Lung (tissue), 11 donors: ENCODE measurements at regions not wholly inside any gene's neighbourhood (a gene's known extent, or its start where the extent isn't known, plus 50 kb on each side); places are given as distances from the start of the nearest gene placed in this dataset.
A peak's percentile ranks its signal among the peaks of the same experiment; 100 is the strongest.

Experiments used
- ATAC-seq: fragments of 200-7000 bp; cut with Tn5 transposase; one replicate; pipeline ENCODE4 v1.9.1; 2020; ENCODE audit warnings: moderate number of reproducible peaks; ENCODE audit not compliant: insufficient read depth, low FRiP score
- DNase-seq, 3 donors: peaks; one replicate each; pipeline ENCODE4 v3.0.0-alpha.2; 2013 to 2017
- H3K27ac ChIP-seq, 2 donors: one replicate each; pipeline ENCODE4 v1.5.1; 2013; ENCODE audit warnings: mild to moderate bottlenecking in 2 of 2, moderate library complexity in 2 of 2, control low read depth in 1 of 2, inconsistent platforms in 1 of 2, low read depth in 1 of 2, low read length in 1 of 2
- H3K27me3 ChIP-seq, 3 donors: one replicate each; pipeline ENCODE4 v1.5.1; 2013; ENCODE audit warnings: low read length in 2 of 3; ENCODE audit not compliant: control insufficient read depth in 3 of 3, insufficient read depth in 3 of 3
- H3K36me3 ChIP-seq, 4 donors: one replicate each; pipeline ENCODE4 v1.5.1; 2013; ENCODE audit warnings: low read length in 4 of 4, mild to moderate bottlenecking in 1 of 4, moderate library complexity in 1 of 4; ENCODE audit not compliant: control insufficient read depth in 4 of 4, insufficient read depth in 4 of 4
- H3K4me1 ChIP-seq, 5 donors: one replicate each; pipeline ENCODE4 v1.5.1; 2013; ENCODE audit warnings: low read length in 5 of 5, mild to moderate bottlenecking in 2 of 5, moderate library complexity in 1 of 5; ENCODE audit not compliant: control insufficient read depth in 5 of 5, insufficient read depth in 5 of 5
- H3K4me3 ChIP-seq: one replicate; pipeline ENCODE4 v1.5.1; 2013; ENCODE audit warnings: mild to moderate bottlenecking, control low read depth, moderate library complexity
- H3K9ac ChIP-seq, 2 donors: one replicate each; pipeline ENCODE4 v1.5.1; 2013; ENCODE audit warnings: low read length in 2 of 2, control low read depth in 1 of 2; ENCODE audit not compliant: insufficient read depth in 1 of 2
- H3K9me3 ChIP-seq, 4 donors: one replicate each; pipeline ENCODE4 v1.5.1; 2013; ENCODE audit warnings: low read length in 3 of 4, mild to moderate bottlenecking in 1 of 4, moderate library complexity in 1 of 4; ENCODE audit not compliant: control insufficient read depth in 4 of 4, insufficient read depth in 3 of 4
- WGBS, 2 donors: extraction: QIAGEN DNeasy Blood & Tissue Kit; methylation state at CpG; one replicate each; pipeline ENCODE4 v1.1.7; 2013; 5-methylcytosine and 5-hydroxymethylcytosine counted together
- TF ChIP-seq, protein P1 (sequence below): IDR thresholded peaks from 2 replicates; pipeline ENCODE4 v1.5.1; 2012; ENCODE audit warnings: mild to moderate bottlenecking; ENCODE audit errors: control extremely low read depth, extremely low read depth
- donor health status: control.
- donor health status: control.
- donor health status: Bipolar disorder and iron deficiency.
- donor health status: healthy.
- donor health status: DM: yes; HTN: yes; CAD: no.

DNA sequence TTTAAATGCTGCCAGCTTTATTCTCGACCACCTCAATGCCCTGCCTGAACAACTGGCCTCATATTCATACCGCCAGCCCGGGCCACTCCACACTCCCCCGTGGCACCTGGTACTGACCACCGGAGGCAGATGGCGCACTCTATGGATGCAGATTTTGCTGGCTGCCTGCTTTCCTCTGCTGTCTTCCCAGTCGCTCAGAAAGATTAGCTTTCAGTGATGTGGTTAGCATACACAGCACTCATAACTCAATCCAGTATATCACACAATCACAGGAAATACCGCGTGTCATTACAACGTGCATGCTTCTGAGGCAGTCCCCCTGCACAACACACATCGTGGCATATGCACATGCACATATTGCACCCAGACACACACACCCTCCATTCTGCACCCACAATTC, 147.2 kb upstream of the BCOR start:
- H3K4me3 ChIP-seq, result no peak overlapping the region
- no peak overlapping the region for H3K9ac ChIP-seq
- DNase-seq (peak in 1 of 3 donors; percentile 76), ATAC-seq (no peak)
- TF ChIP-seq, protein P1, sequence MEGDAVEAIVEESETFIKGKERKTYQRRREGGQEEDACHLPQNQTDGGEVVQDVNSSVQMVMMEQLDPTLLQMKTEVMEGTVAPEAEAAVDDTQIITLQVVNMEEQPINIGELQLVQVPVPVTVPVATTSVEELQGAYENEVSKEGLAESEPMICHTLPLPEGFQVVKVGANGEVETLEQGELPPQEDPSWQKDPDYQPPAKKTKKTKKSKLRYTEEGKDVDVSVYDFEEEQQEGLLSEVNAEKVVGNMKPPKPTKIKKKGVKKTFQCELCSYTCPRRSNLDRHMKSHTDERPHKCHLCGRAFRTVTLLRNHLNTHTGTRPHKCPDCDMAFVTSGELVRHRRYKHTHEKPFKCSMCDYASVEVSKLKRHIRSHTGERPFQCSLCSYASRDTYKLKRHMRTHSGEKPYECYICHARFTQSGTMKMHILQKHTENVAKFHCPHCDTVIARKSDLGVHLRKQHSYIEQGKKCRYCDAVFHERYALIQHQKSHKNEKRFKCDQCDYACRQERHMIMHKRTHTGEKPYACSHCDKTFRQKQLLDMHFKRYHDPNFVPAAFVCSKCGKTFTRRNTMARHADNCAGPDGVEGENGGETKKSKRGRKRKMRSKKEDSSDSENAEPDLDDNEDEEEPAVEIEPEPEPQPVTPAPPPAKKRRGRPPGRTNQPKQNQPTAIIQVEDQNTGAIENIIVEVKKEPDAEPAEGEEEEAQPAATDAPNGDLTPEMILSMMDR, result no peak
- H3K27ac ChIP-seq, result no peak overlapping the region
- WGBS, 2 donors, result 13 to 35% methylated on average over 10 to 11 of the region's 11 CpGs
- H3K9me3 ChIP-seq, result peaks cover 0 to 4% (median 0%) of the 10 kb centered on the region in 4 donors
- no peaks in the 10 kb centered on the region for H3K36me3 ChIP-seq
- H3K4me1 ChIP-seq, result peaks cover 0 to 30% (median 0%) of the 10 kb centered on the region in 5 donors
- H3K27me3 ChIP-seq, result peaks cover 0 to 3% (median 0%) of the 10 kb centered on the region in 3 donors

DNA sequence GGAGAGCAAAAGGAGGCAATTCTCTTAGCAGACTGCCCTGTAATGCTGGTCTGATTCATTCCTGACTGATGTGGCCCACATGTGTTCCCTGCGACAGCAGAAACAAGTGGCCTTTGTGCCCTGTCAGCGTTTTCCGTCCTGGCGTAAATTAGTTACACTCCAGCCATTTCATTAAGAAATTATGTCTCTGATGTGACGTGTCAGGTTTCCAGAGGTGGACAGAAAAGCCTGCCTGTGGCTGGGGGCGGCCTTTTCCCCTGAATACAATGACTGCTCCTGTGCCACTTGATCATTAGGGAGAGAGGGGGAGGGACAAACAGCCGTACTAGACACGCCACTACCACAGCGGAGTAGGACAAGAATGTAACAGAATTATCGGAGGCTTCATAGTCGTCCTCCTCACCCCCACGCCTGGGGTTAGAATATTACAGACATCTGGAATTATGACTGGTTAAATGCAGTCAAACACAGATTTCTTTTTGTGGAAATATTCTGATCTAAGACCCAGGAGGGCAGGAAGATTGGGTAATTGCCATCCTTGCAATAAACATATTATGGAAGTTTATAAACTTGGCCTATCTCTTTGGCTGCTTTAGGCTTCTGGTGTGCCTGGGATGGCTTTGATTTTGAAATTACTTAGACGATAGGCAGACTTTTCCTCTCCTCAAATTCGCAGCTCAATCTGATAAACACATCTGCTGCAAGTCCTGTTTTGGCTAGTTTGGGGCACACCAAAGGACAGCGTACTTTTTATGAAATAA, 146.2 kb upstream of the BCOR start:
- peak; percentile 44 to 83 (median 79) for DNase-seq
- 75 to 82% methylated on average over 15 of the region's 15 CpGs for WGBS, 2 donors
- peak overlapping the region in 1 of 2 donors; percentile 10 for H3K27ac ChIP-seq
- H3K36me3 ChIP-seq, result no peaks in the 10 kb centered on the region
- H3K27me3 ChIP-seq, result peaks cover 0 to 3% (median 0%) of the 10 kb centered on the region in 3 donors
- TF ChIP-seq, protein P1, result no peak
- no peak overlapping the region for H3K9ac ChIP-seq
- H3K4me3 ChIP-seq, result no peak overlapping the region
- peaks cover 0 to 30% (median 0%) of the 10 kb centered on the region in 5 donors for H3K4me1 ChIP-seq
- peaks cover 0 to 9% (median 0%) of the 10 kb centered on the region in 4 donors for H3K9me3 ChIP-seq
- no peak for ATAC-seq

DNA sequence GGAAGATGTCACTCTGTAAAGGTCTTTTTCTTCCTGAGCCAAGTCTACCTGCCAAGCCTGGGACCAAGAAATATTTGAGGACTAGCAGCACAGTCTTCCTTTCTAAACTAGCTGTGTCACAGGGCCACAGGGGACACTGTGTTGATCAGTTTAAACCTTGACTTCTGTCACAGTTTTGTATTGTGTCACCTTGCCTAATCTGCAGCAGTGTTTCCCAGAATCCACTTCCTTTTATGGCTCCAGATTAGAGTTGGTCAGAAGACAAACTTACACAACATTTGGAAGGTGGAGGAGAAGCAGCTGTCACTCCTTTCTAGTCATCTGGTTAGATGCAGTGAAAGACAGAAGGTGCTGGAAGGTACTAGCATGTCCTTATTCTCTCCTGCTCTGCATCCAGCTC, 143.1 kb upstream of the BCOR start:
- ATAC-seq (no peak), DNase-seq (no peak)
- H3K9ac ChIP-seq, result no peak overlapping the region
- TF ChIP-seq, protein P1, result no peak
- peaks cover 0 to 26% (median 0%) of the 10 kb centered on the region in 5 donors for H3K4me1 ChIP-seq
- no peak overlapping the region for H3K4me3 ChIP-seq
- H3K9me3 ChIP-seq, result peaks cover 0 to 11% (median 1%) of the 10 kb centered on the region in 4 donors
- H3K27ac ChIP-seq, result no peak overlapping the region
- H3K27me3 ChIP-seq, result peaks cover 0 to 3% (median 0%) of the 10 kb centered on the region in 3 donors
- no peaks in the 10 kb centered on the region for H3K36me3 ChIP-seq
